Activated T-cell treated with anti-CD3 and anti-CD28 coated beads, Interleukin-2, amount 50 U/mL, for 4 hours (primary cell): ENCODE measurements at regions not wholly inside any gene's neighbourhood (a gene's known extent, or its start where the extent isn't known, plus 50 kb on each side); places are given as distances from the start of the nearest gene placed in this dataset.

Source experiments
- ATAC-seq, 2 donors: fragments of 200-7000 bp; cut with Tn5 transposase; one replicate each; pipeline ENCODE4 v1.10.0; 2021
- DNase-seq: peaks from one replicate; pipeline ENCODE4 v3.0.0-alpha.2; 2020
- H3K27me3 Mint-ChIP-seq: one replicate; pipeline ENCODE4 v1.8.0; 2021; ENCODE audit warnings: low read depth, mixed read lengths
- H3K36me3 Mint-ChIP-seq: one replicate; pipeline ENCODE4 v1.8.0; 2022; ENCODE audit warnings: mixed read lengths; ENCODE audit not compliant: insufficient read depth
- H3K4me1 Mint-ChIP-seq: one replicate; pipeline ENCODE4 v1.8.0; 2021; ENCODE audit warnings: low read depth, mixed read lengths
- H3K4me3 Mint-ChIP-seq: one replicate; pipeline ENCODE4 v1.8.0; 2021; ENCODE audit warnings: mild to moderate bottlenecking, moderate library complexity, mixed read lengths
- H3K9me3 Mint-ChIP-seq: one replicate; pipeline ENCODE4 v1.8.0; 2021; ENCODE audit warnings: mixed read lengths

- Mint-ChIP-seq H3K4me1 (peaks cover 8% of the 10 kb centered on the region), H3K4me3 (no peak overlapping the region), H3K36me3 (no peaks in the 10 kb centered on the region), H3K27me3 (no peaks in the 10 kb centered on the region), H3K9me3 (no peaks in the 10 kb centered on the region)
- DNase-seq (no peak), ATAC-seq (peak; percentile 85 to 87)
These were observed 89.2 kb upstream of the PRLR start for GRCh38 chr5:35319333-35320002.

DNA sequence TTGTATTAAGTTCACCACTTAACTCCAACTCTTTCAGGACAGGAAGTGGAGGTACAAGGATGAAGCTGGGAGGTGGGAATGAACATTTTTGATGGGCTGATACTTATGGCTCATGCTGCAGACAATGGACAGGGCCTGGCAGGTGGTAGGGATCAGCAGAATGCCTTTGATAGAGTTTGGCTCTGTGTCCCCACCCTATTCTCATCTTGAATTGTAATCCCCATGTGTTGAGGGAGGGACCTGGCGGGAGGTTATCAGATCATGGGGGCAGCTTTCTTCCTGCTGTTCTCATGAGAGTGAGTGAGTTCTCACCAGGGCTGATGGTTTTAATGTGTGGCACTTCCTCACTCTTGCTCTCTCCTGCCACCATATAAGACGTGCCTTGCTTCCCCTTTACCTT lies 87.3 kb upstream of the PRLR start:
- H3K36me3 Mint-ChIP-seq: no peaks in the 10 kb centered on the region
- peaks cover 8% of the 10 kb centered on the region for H3K4me1 Mint-ChIP-seq
- DNase-seq: no peak

DNA sequence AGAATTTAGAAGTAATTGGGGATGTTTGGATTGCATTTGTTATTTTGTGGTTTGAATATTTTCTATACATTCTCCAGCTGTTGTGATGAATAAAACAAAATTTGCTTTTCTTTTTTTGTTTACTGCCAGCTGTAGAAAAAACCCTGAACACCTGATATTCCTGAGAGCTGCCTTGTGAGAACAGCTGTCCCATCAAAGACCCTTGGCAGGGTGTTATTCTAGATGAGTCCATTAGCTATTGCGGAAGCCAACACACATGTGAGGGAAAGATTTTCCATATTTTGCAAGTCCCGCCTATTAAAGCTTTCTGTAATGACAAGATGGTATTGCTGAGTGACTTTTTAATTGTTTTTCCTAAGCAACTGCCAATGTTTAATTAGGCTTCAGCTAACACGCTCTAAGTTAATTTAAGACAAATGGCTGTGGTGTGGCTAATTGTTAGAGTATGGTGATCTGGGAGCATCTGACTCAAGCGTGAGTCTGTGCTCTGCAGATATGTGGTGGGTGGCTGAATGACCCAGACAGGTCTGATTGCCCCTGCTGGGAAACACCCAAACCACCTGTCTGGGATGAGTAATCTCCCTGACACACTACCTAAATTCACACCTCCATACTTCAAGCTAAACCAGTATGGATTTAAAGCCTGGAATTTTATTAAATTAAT lies 86.5 kb upstream of the PRLR start:
- Mint-ChIP-seq H3K36me3 (no peaks in the 10 kb centered on the region), H3K9me3 (no peaks in the 10 kb centered on the region), H3K4me3 (no peak overlapping the region), H3K4me1 (peaks cover 8% of the 10 kb centered on the region), H3K27me3 (no peaks in the 10 kb centered on the region)
- DNase-seq (no peak), ATAC-seq (peak; percentile 58 to 62)

More for the DNA sequence above, 87.3 kb upstream of the PRLR start:
- Mint-ChIP-seq H3K9me3 (no peaks in the 10 kb centered on the region), H3K27me3 (no peaks in the 10 kb centered on the region), H3K4me3 (no peak overlapping the region)
- no peak for ATAC-seq

- no peak for DNase-seq
- Mint-ChIP-seq H3K4me1 (no peaks in the 10 kb centered on the region), H3K36me3 (no peaks in the 10 kb centered on the region), H3K27me3 (peaks cover 5% of the 10 kb centered on the region), H3K9me3 (no peaks in the 10 kb centered on the region), H3K4me3 (no peak overlapping the region)
- ATAC-seq: no peak
These were observed 83.0 kb upstream of the PRLR start for GRCh38 chr5:35313291-35313690.

DNA sequence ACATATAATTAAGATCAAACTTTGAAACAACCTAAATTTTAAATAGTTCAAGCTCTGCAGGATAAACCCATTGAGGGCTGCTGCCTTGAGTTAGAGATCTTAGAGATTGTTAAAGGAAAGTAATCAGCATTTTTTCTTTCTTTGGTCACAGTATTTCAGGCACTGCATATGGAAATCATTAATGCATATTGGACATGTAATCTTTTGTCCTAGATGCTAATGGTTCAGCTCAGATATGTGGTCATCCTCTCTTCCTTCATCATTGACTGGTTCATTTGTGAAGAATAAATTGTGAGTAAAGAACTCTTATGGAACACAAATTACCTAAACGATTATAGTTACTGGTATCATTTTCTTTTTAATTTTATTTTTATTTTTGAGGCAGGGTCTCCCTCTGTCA lies 82.0 kb upstream of the PRLR start:
- H3K27me3 Mint-ChIP-seq: peaks cover 5% of the 10 kb centered on the region
- H3K36me3 Mint-ChIP-seq: no peaks in the 10 kb centered on the region
- DNase-seq (no peak), ATAC-seq (no peak)
- H3K9me3 Mint-ChIP-seq: no peaks in the 10 kb centered on the region
- no peaks in the 10 kb centered on the region for H3K4me1 Mint-ChIP-seq
- H3K4me3 Mint-ChIP-seq: no peak overlapping the region

GRCh38 chr5:35309365-35310130 lies 79.3 kb upstream of the PRLR start:
- H3K27me3 Mint-ChIP-seq: peaks cover 8% of the 10 kb centered on the region
- H3K36me3 Mint-ChIP-seq: no peaks in the 10 kb centered on the region
- no peak for ATAC-seq

DNA sequence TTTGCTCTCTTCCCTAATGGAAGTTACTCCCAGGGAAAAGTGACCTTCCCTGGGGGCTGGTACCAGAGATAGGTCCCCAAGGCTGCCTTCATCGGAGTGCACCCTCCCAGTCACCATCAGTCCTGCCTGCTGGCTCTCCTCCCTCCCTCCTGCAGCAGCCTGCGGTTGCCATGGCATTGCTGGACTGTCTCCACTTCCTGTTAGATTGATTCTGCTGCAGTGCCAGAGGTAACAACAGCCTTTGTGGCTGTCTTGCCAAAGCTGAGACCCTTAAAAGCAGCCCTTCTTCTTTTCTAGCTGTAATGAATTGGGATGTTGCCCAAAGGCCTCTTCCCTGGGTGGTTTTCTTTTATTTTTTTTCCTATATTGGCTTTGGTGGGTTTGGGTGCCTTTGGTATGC lies 78.1 kb upstream of the PRLR start:
- no peak for ATAC-seq
- Mint-ChIP-seq H3K4me3 (no peak overlapping the region), H3K9me3 (no peaks in the 10 kb centered on the region), H3K27me3 (peaks cover 8% of the 10 kb centered on the region), H3K4me1 (no peaks in the 10 kb centered on the region), H3K36me3 (no peaks in the 10 kb centered on the region)
- DNase-seq: no peak

More at GRCh38 chr5:35309365-35310130, 79.3 kb upstream of the PRLR start:
- no peaks in the 10 kb centered on the region for H3K4me1 Mint-ChIP-seq
- DNase-seq: no peak
- H3K9me3 Mint-ChIP-seq: no peaks in the 10 kb centered on the region
- H3K4me3 Mint-ChIP-seq: no peak overlapping the region

GRCh38 chr5:35306716-35307365 lies 76.6 kb upstream of the PRLR start:
- no peaks in the 10 kb centered on the region for H3K9me3 Mint-ChIP-seq
- no peaks in the 10 kb centered on the region for H3K36me3 Mint-ChIP-seq
- H3K27me3 Mint-ChIP-seq: peaks cover 8% of the 10 kb centered on the region
- no peak for ATAC-seq
- no peak overlapping the region for H3K4me3 Mint-ChIP-seq
- H3K4me1 Mint-ChIP-seq: no peaks in the 10 kb centered on the region
- DNase-seq: no peak

DNA sequence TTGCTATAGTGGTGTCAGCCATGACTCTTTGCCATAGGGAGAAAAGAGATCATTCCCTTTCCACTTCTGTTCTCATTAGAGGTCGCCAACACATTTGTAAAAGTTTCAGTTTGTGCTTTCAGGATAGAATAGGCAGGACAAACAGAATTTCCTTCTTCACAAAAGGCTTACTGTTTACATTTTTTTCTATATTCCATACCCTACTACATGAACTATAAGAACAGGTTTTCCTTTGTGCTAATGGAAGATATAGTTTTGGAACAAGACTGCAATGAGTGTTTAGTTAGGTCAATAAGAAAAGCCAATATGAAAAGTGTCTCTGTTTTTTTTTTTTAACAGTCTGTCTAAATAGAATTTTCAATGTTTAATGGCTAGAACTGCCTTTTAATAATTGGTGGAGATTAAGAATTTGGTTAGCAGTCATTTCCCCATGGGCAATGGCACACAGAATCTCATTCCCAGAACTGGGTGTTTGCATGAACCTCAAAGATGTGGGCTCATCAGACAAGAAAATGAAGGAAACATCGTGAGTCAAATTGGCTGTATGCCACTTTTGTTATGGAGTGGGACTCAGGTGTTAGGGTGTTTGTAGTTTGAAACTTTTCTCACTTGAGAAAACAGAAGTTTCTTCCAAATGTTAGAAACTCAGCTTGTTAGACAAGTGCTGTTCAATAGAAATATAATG lies 75.2 kb upstream of the PRLR start:
- ATAC-seq (no peak), DNase-seq (no peak)
- Mint-ChIP-seq H3K36me3 (no peaks in the 10 kb centered on the region), H3K27me3 (peaks cover 4% of the 10 kb centered on the region), H3K4me3 (no peak overlapping the region), H3K9me3 (no peaks in the 10 kb centered on the region), H3K4me1 (no peaks in the 10 kb centered on the region)

DNA sequence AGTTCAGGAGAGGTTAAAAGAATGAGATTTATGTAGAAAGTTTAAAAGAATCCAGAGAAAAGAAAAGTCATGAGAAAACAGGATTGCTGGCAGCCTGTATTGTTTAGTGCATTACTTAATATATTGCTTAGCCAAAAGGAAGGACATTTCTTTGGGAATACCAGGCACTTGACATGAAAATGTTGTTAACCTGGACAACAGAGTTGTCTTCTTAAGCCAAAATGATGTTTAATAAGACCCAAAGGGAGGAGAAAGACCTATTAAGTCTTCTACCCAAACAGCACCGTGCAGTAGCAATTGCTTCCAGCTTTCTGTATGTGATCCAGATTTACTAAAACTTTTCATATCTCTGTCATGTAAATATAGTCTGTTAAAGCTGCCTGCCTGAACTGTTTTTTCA lies 74.0 kb upstream of the PRLR start:
- Mint-ChIP-seq H3K27me3 (peaks cover 4% of the 10 kb centered on the region), H3K4me3 (no peak overlapping the region), H3K36me3 (no peaks in the 10 kb centered on the region), H3K4me1 (no peaks in the 10 kb centered on the region), H3K9me3 (no peaks in the 10 kb centered on the region)
- no peak for ATAC-seq
- no peak for DNase-seq

DNA sequence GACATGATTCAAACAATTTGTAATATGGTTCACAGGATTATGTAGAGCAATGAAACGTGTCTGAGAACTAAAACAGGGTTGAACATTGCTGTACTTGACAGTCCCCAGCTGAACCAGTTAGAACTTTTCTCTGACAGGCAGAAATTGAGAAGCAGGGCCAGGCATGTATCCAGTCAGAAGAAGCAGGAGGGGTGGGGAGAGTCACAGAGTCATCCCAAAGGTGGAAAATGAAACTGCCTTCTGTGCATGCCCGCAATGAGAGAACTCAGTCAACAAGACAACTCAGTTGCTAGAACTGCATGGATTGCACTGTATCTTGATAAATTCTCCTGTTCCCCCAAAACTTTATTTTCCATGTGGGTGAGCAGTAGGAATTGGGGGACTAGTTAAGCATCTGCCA lies 72.9 kb upstream of the PRLR start:
- Mint-ChIP-seq H3K4me1 (no peaks in the 10 kb centered on the region), H3K9me3 (no peaks in the 10 kb centered on the region), H3K27me3 (peaks cover 4% of the 10 kb centered on the region), H3K36me3 (no peaks in the 10 kb centered on the region), H3K4me3 (no peak overlapping the region)
- ATAC-seq: no peak
- DNase-seq: no peak

GRCh38 chr5:35302544-35302943 lies 72.3 kb upstream of the PRLR start:
- no peak overlapping the region for H3K4me3 Mint-ChIP-seq
- DNase-seq: no peak
- peaks cover 4% of the 10 kb centered on the region for H3K27me3 Mint-ChIP-seq
- no peaks in the 10 kb centered on the region for H3K4me1 Mint-ChIP-seq
- H3K36me3 Mint-ChIP-seq: no peaks in the 10 kb centered on the region
- H3K9me3 Mint-ChIP-seq: no peaks in the 10 kb centered on the region
- ATAC-seq: no peak

DNA sequence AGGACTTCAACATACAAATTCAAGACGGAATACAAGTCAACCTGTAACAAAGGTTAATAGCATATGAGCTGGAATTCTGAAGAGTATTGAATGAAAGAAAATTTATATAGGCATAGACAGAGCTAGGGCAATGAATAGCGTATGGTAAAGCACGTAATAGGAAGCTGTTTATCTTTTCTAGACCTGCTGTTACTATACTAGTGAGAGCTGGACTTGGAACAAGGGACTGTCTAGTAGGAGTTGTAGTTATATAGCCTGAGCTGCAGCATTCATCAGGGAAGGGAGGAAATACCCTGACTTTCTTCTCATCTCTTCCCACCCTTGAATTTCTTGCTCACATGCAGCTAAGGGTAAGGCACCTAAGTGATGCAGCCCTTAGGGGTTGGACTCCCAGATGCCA lies 67.5 kb upstream of the PRLR start:
- DNase-seq (no peak), ATAC-seq (no peak)
- peaks cover 1% of the 10 kb centered on the region for H3K27me3 Mint-ChIP-seq
- no peaks in the 10 kb centered on the region for H3K4me1 Mint-ChIP-seq
- no peaks in the 10 kb centered on the region for H3K36me3 Mint-ChIP-seq
- no peaks in the 10 kb centered on the region for H3K9me3 Mint-ChIP-seq
- H3K4me3 Mint-ChIP-seq: no peak overlapping the region

DNA sequence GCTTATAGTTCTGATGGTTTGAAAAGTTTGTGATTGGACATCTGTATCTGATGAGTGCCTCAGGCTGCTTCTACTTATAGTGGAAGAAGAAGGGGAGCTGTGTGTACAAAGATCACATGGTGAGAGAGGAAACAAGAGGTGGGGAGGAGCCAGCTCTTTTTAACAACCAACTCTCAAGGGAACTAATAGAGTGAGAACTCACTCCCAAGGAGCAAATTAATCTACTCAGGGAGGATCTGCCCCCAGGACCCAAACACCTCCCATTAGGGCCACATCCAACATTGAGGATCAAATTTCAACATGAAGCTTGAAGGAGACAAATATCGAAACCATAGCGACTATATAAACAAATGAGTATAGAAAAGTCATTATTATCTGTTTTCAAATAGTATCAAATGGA lies 64.7 kb upstream of the PRLR start:
- Mint-ChIP-seq H3K4me1 (no peaks in the 10 kb centered on the region), H3K36me3 (no peaks in the 10 kb centered on the region), H3K4me3 (no peak overlapping the region), H3K9me3 (no peaks in the 10 kb centered on the region), H3K27me3 (peaks cover 1% of the 10 kb centered on the region)
- ATAC-seq (no peak), DNase-seq (no peak)
